Epithelial cell of proximal tubule (primary cell): ENCODE measurements at regions not wholly inside any gene's neighbourhood (a gene's known extent, or its start where the extent isn't known, plus 50 kb on each side); places are given as distances from the start of the nearest gene placed in this dataset.
"Not testable (repeated sequence)": the region's sequence is repeated elsewhere in the genome, so short reads cannot be mapped to it uniquely, and the experiment has no call there.

Experiments used
- DNase-seq: peaks from one replicate; pipeline ENCODE4 v3.0.0-alpha.2; 2011; ENCODE audit warnings: low read depth
- H3K4me3 ChIP-seq: 2 replicates; pipeline ENCODE4 v1.5.1; 2011; ENCODE audit warnings: low read depth, mild to moderate bottlenecking, low read length
- CTCF ChIP-seq: conservative IDR thresholded peaks from 2 replicates; pipeline ENCODE4 v1.5.1; 2012; ENCODE audit warnings: low read depth, mild to moderate bottlenecking, low read length

DNA sequence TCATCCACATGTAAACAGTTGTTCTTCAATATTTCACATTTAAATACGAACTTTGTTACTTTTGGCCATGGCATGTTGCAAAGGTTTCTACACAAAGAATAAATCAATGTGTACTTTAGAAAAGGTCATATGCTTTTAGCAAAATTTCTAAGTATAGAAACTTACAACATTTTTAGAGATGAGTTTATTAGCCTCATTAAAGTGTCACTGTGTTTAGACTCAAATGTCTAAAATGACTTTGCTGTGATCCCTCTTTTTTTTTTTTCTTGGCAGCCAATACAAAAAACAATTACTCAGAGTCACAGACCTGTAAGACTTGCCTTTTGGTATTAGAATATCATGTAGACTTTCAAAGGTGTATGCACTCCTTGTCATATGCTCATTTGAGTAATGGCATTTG is 349.3 kb upstream of the KIAA1217 start:
- no peak for DNase-seq
- no peak overlapping the region for H3K4me3 ChIP-seq
- no peak for TF ChIP-seq CTCF

GRCh38 chr10:23864631-23865147 is 344.2 kb upstream of the KIAA1217 start:
- DNase-seq = no peak
- TF ChIP-seq CTCF = no peak

GRCh38 chr10:23866985-23867384 is 342.0 kb upstream of the KIAA1217 start:
- DNase-seq, H3K4me3 ChIP-seq: not testable (repeated sequence)

More at GRCh38 chr10:23864631-23865147, 344.2 kb upstream of the KIAA1217 start:
- H3K4me3 ChIP-seq = no peak overlapping the region

DNA sequence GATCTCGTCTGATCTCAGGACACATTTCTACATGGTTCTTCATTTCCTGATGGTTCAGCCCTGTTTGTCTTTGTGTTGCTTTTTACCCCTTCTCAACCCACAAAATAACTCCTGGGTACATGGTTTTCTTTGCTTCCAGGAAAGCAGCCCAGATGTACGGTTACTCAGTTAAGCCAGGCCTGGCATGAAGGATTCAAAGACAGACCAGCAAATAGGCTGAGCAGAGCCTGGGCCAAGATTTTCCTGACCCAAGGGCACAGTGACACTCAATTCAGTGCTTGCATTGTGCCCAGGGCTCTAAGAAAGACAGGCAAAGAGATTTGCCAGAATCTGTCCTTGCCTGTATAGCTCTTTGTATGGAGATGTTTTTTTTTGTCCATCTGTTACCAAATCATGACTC is 340.8 kb upstream of the KIAA1217 start:
- no peak overlapping the region for H3K4me3 ChIP-seq
- TF ChIP-seq CTCF = no peak
- no peak for DNase-seq

DNA sequence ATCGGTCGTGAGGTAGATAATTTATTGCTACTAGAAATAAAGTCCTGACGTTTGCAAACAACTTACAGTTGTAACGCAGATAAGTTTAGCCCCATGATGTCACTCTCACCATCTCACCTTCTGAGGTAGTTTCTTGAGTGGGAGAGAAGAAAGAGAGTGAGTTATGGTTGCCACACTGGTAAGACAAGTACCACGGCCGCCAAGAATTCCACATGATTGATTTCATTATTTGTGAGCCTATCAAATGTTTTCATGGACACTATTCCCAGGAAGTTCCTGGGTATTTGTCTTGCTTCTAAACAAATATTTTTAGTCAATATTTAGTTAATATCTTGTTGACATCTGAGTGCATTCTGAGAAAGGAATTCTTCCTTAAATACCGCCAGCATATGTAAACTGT is 339.4 kb upstream of the KIAA1217 start:
- no peak for TF ChIP-seq CTCF
- no peak for DNase-seq
- no peak overlapping the region for H3K4me3 ChIP-seq

DNA sequence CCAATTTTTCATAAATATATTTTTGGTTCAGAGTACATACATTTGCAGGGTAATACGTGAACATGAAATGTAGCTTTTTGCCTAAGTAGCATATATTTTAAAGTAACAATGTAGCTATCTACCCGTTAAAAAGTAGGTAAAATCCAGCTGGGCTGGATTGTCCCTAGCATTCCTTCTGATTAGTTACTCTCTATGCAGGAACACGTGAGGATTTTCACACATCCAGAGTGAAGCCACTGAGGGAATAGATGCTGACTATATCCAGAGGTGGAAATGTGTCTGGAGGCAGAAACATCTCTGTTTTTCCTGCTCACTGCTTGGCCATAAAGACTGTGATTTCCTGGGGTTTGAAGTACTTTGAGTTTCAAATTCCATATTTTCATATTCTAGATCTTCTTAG is 338.9 kb upstream of the KIAA1217 start:
- no peak overlapping the region for H3K4me3 ChIP-seq
- TF ChIP-seq CTCF = no peak
- no peak for DNase-seq

DNA sequence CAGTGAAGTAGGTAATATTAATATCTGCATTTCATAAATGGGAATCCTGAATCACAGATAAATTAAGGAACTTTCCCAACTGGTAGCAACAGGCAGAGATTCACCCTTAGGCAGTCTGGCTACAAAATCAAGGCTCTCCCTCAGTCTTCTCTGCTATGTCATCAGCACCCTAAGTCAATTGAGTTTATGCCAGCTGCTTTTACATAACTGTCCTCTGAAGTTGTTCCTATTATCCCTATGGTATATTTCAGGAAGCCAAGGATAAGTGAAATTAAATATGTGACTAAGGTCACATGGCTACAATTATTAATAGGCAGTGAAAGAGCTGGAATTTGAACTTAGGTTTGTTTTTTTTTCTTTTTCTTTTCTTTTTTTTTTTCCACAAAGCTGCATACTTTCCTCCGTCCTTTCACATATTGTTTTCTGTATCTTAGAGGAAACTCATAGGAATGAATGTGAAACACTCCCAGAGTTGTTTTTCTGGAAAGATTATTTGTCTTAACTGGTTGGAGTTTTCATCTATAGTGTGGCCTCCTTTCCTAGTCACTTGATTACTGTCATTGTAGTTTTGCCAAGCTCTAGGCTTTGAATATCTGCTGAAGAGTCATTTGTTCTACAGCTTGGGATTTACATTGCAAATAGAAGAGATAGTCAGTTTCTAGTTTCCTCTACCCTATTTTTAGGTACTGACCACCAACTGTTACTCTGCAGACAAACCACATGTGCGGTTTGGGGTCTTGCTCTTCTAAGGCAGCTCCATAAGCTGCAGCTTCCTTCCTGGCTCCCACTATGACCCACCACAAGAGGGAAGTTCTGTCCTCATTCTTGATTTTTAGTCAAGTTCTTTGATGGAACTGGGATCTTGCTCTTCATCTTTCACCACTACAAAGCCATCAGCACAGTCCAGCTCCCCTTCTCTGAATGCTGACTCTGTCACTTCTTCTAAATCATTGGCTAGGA is 338.0 kb upstream of the KIAA1217 start:
- DNase-seq = no peak
- no peak overlapping the region for H3K4me3 ChIP-seq
- TF ChIP-seq CTCF = no peak
